Kidney capillary endothelial cell (primary cell): ENCODE measurements at regions not wholly inside any gene's neighbourhood (a gene's known extent, or its start where the extent isn't known, plus 50 kb on each side); places are given as distances from the start of the nearest gene placed in this dataset.
A peak's percentile ranks its signal among the peaks of the same experiment; 100 is the strongest.

ENCODE experiments used
- DNase-seq: peaks from one replicate; pipeline ENCODE4 v3.0.0-alpha.2; 2018; ENCODE audit warnings: low spot score

GRCh38 chr17:33352526-33352925 is 59.4 kb upstream of the ASIC2 start:
- no peak for DNase-seq

DNA sequence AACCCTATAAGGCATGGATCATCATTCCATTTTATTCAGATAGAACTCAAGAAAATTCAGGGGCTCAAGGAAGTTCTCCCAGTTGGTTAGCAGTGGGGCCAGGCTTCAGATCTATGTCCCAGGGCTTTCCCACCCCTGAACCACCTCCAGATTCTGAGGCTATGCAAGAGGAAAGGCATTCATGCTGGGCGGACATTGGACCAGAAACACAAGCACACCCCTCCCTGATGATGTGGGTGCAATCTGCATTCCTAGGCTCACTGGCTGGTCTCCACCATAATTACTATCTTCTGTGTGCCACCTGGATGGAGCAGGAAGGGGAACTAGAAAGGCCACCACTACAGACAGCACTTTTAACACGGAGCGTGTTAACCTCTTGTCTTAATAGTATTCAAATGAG is 63.2 kb upstream of the ASIC2 start:
- DNase-seq, result no peak

GRCh38 chr17:33363475-33363874 is 70.4 kb upstream of the ASIC2 start:
- DNase-seq, result no peak

DNA sequence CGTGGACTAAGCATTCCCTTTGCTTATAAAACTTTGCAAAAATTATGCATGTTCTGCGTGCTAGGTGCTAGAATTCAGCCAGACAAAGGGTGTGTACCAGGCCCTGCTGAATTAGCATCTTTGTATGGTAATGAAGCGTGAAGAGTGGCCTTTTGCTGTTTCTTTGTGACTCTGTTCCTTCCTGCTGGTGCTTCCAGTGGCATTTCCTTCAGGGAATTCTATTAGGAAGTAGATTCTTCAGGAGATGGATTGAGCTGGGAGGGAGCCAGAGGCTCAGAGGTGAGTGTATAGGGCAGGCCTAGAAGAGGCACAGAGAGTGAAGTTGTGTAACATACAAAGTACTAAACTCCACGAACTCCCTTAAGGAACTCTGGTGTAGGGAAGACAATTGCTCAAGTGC is 73.9 kb upstream of the ASIC2 start:
- peak; percentile 26 for DNase-seq

- DNase-seq, result no peak
These were observed 76.1 kb upstream of the ASIC2 start for GRCh38 chr17:33369149-33369548.

DNA sequence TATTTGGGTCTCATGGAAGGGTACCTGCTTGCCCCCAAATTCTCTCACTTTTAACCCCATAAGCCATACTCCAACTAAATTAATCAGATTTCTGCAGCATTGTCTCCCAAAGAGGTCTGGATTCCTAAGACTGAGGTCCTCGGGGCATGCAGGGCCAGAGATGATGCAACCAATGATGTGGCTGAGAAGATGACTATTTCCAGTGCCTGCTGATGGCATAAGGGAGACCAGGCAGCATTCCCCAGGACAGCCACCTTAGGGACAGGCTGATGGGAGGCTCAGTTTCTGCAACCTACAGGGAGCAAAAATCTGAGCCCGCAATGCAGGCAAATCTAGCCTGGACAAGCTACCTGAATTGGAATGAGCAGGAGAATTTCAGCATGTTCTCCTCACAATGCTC is 76.8 kb upstream of the ASIC2 start:
- no peak for DNase-seq

DNA sequence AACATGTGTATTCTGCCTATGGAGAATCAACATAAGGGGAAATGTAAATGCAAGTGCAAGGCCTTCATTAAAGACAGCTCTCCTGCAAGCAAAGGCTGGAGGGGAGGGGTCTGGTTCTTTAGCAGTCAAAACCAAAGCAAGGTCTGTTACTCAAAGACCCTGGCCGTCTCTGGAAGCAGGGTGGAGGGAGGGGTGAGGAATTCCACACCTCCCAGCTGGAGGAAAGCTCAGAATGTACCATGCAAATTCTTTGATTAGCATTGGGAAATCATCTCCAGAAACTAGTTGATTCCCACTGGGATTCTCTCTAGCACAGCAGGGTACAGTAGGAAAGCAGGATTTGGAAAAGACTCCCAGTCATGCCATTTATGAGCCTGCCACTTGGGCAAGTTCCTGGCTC is 77.3 kb upstream of the ASIC2 start:
- DNase-seq, result no peak

GRCh38 chr17:33371377-33371776 is 78.3 kb upstream of the ASIC2 start:
- no peak for DNase-seq

GRCh38 chr17:33373273-33373672 is 80.2 kb upstream of the ASIC2 start:
- DNase-seq, result no peak

GRCh38 chr17:33375103-33375502 is 82.0 kb upstream of the ASIC2 start:
- no peak for DNase-seq

DNA sequence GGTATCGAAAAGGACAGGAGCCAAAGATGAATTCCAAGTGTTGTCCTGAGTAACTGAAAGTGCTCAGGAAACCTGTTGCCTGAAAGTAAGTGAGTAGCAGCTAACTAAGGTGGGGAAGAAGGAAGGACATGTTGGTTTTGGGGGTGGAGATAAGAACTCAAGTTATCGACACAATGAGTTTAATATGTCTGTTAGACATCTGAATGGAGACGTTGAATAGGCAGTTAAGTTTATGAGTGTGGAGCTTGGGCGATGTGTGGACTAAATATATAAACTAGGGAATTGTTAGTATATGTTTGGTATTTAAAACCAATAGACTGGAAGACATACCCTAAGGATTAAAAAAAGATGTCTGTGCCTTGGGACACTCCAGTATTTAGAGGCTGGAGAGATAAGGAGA is 82.7 kb upstream of the ASIC2 start:
- no peak for DNase-seq

GRCh38 chr17:33377837-33378595 is 84.9 kb upstream of the ASIC2 start:
- DNase-seq, result no peak

DNA sequence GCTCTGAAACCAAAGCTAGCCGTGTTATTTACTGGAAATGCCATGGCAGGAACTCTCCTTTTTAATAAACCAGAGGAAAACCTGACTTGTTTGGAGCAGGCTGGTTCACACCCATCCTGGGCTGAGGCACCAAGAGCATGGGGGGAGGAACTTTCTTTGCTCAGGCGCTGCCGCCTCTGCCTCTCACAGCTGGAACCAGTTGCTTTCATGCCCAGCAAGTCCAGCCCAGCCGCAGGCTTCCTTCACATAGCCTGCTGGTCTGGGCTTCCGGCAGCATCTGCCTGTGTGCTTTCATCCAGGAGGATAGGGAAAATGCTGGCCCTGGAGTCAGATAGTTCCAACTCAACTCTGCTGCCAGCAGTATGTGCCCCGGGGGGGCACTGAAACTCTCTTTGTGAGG is 88.1 kb upstream of the ASIC2 start:
- DNase-seq, result peak; percentile 7

DNA sequence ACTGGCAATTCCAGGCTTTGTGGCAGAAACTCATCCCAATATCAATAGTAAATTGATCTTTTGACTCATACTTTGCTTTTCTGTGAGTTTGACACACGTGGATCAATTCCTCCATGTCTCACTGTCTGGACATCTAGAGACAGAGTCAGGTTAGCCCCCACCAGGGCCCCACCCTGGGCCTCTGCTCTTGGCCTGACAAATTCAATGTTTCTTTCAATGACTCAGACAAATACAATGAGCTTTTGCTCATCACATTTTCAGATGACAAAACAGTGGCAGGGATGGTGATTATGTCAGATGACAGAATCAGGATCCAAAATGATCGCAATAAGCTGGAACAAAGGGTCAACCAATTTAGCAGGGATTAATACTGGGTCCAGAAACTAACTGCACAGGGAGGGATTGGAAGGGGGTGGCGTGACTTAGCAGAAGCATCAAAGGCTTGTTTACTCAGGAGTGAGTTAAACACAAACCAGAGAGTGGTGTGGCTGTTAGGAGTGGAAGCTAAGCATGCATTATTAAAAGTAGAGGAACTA is 90.5 kb upstream of the ASIC2 start:
- DNase-seq, result no peak

GRCh38 chr17:33385133-33385532 is 92.0 kb upstream of the ASIC2 start:
- DNase-seq, result no peak

DNA sequence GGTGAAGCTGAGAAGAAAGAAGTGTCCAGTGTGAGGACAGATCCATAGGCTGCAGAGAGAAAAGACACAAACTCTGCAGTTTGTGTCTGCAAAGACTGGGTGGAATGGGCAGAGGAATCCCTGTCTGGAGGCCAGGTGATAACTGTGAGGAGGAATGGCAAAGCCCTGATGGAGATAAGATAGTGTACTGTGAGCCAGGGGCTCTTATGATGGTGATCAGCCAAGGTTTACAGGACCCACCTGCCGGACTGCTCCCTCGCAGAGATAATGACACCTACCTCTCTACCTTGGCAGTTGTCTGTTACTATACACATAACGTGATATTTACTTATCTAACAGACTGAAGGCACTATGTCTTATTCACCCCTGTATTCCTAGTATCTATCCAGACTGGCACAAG is 92.6 kb upstream of the ASIC2 start:
- no peak for DNase-seq

DNA sequence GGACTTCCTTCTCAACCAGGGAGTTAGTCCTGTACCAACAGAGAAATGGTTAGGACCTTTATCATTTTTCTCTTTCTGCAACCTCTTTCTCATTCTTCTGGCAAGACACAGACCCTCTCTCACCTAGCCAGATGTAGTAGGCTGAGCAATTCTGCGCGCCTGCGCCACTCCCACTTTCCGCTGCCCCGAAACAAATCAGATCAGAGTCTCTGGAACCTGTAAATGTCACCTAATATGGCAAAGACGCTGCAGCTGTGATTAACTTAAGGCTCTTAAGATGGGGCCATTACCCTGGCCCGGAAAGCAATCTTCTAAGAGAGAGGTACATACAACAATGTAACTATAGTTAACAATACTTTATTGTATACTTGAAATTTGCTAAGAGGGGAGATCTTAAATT is 94.3 kb upstream of the ASIC2 start:
- DNase-seq, result no peak

- peak; percentile 46 for DNase-seq
These were observed 96.5 kb upstream of the ASIC2 start for GRCh38 chr17:33389504-33390135.

DNA sequence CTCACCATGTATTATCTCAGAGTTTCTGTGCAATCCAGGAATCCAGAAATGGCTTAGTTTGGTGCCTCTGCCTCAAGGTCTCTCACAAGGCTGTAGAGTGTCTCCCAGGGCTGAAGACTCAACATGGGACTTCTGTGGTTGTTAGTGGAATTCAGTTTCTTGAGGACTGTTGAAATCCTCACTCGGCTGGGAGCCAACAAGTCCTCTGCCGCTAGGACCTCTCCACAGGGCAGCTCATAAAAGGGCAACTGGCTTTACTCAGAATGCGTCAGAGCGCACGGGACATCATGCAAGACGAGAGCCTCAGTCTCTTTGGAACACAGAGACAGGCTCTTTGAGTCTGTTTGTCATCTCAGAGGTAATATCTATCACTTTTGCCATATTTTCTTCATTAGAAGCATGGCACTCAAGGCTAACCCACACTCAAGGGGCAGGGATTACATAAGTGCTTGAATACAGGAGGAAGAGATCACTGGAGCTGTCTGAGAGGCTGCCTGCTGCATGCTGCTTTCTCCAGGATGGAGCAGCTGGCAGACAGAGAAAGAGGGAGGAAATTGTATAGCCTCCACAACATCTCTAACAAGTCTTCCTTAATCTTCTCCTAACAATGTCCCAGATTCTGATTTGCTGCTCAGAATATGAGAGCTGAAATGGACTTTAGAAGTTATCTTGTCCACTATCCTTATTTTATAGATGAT is 97.5 kb upstream of the ASIC2 start:
- DNase-seq, result no peak

DNA sequence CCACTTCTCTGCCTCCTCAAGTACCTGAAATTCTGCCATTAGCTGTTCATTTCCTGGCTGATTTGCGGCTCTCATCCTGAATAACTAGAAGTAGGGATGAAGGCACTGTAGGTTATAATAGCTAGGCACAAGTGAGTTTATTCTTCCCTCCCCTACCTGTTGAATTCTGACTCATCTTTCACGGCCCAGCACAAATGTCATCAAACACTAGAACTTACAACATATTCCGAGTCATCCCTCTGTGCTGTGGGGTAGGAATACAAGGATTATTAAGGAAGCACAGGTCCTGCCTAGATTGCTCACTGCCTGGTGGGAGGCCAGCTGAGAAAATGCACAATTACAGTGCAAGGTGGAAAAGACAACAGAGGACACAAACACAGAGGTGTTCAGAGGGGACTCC is 103.7 kb upstream of the ASIC2 start:
- DNase-seq, result no peak

GRCh38 chr17:33398386-33398785 is 105.3 kb upstream of the ASIC2 start:
- DNase-seq, result no peak

DNA sequence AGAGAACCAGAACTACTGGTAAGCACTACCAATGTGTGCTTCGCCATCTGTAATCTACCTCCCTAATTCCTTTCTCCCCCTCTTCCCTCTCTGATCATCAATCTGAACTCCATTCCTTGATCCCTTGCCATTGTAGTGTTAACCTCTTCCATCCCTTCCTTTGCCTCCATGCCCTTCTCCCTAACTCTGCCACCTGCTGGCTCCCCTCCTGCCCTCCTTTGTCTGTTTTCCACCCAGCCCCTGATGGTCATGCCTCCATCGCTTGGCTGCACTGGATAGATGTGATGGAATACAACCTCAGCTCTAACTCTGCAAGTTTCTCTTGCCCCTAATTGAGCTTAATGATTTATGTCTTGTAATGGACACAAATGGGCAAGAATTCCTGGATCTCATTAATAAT is 108.2 kb upstream of the ASIC2 start:
- no peak for DNase-seq

DNA sequence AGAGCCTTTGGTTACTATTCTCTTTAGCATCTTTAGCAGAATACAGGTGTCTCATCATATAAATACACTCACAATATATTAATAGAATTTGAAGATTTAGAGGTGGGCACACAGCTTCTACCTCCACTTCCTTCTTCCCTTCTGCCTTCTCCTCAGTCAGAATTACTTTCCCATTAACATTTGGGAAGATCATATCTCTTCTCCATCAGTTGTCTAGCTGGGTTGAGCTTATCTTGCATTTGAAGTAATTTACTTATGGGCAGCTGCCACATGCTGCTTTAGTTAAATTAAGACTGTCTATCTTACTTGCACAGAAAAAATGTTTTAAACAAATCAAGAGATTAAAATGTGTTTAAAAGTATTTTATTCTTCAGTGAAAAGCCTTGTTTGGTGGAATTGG is 110.1 kb upstream of the ASIC2 start:
- DNase-seq, result no peak
